ENCODE measurements at regions not wholly inside any gene's neighbourhood (a gene's known extent, or its start where the extent isn't known, plus 50 kb on each side); places are given as distances from the start of the nearest gene placed in this dataset.
"Not testable (repeated sequence)": the region's sequence is repeated elsewhere in the genome, so short reads cannot be mapped to it uniquely, and the experiment has no call there.

- DNase-seq = no peak
Measured at GRCh38 chr13:87736849-87737385, 65.7 kb downstream of the SLITRK5 start.

- DNase-seq = no peak
Measured at GRCh38 chr13:87754097-87754496, 82.9 kb downstream of the SLITRK5 start.

- DNase-seq = no peak
Measured at GRCh38 chr13:87769445-87769844, 98.3 kb downstream of the SLITRK5 start.

- no peak for DNase-seq
Measured at GRCh38 chr13:87777387-87777786, 106.2 kb downstream of the SLITRK5 start.

GRCh38 chr13:87778128-87778527, 107.0 kb downstream of the SLITRK5 start:
- DNase-seq = no peak

- no peak for DNase-seq
Measured at GRCh38 chr13:87779426-87779825, 108.3 kb downstream of the SLITRK5 start.

- no peak for DNase-seq
Measured at GRCh38 chr13:87783366-87783765, 112.2 kb downstream of the SLITRK5 start.

GRCh38 chr13:87788363-87788762, 117.2 kb downstream of the SLITRK5 start:
- no peak for DNase-seq

GRCh38 chr13:87792878-87793277, 121.7 kb downstream of the SLITRK5 start:
- DNase-seq = no peak

- DNase-seq = no peak
Measured at GRCh38 chr13:87798536-87798935, 127.4 kb downstream of the SLITRK5 start.

- no peak for DNase-seq
Measured at GRCh38 chr13:87810391-87810801, 139.2 kb downstream of the SLITRK5 start.

- DNase-seq = no peak
Measured at GRCh38 chr13:87810920-87811344, 139.8 kb downstream of the SLITRK5 start.

- no peak for DNase-seq
Measured at GRCh38 chr13:87814403-87814802, 143.2 kb downstream of the SLITRK5 start.

- no peak for DNase-seq
Measured at GRCh38 chr13:87820241-87820640, 149.1 kb downstream of the SLITRK5 start.

GRCh38 chr13:87821512-87821911, 150.3 kb downstream of the SLITRK5 start:
- no peak for DNase-seq

- DNase-seq = not testable (repeated sequence)
Measured at GRCh38 chr13:87826301-87826700, 155.1 kb downstream of the SLITRK5 start.

GRCh38 chr13:87827479-87827878, 156.3 kb downstream of the SLITRK5 start:
- DNase-seq = no peak

GRCh38 chr13:87837522-87837921, 166.4 kb downstream of the SLITRK5 start:
- DNase-seq = no peak

- DNase-seq = no peak
Measured at GRCh38 chr13:87837946-87838345, 166.8 kb downstream of the SLITRK5 start.

GRCh38 chr13:87851410-87851809, 180.2 kb downstream of the SLITRK5 start:
- DNase-seq = no peak

GRCh38 chr13:87855553-87855952, 184.4 kb downstream of the SLITRK5 start:
- DNase-seq = no peak

- DNase-seq = no peak
Measured at GRCh38 chr13:87859261-87859660, 188.1 kb downstream of the SLITRK5 start.

GRCh38 chr13:87867426-87867825, 196.3 kb downstream of the SLITRK5 start:
- DNase-seq = no peak

GRCh38 chr13:87868731-87869130, 197.6 kb downstream of the SLITRK5 start:
- DNase-seq = no peak

GRCh38 chr13:87872813-87873212, 201.6 kb downstream of the SLITRK5 start:
- no peak for DNase-seq

- DNase-seq = no peak
Measured at GRCh38 chr13:87877477-87877876, 206.3 kb downstream of the SLITRK5 start.

All from DMS79 (cell line).